OCI-LY7 (cell line): ENCODE measurements at regions not wholly inside any gene's neighbourhood (a gene's known extent, or its start where the extent isn't known, plus 50 kb on each side); places are given as distances from the start of the nearest gene placed in this dataset.
"Not testable (repeated sequence)": the region's sequence is repeated elsewhere in the genome, so short reads cannot be mapped to it uniquely, and the experiment has no call there.

ENCODE experiments used
- BruUV-seq: library from RNA; stranded (reverse); fragments of 400-500 nt; replicated peaks from 2 replicates; lab custom pipeline; 2021; lab: Mats Ljungman, UMichigan
- CTCF ChIA-PET: fragments of 300-600 bp; sonication (Branson Sonifier 250); formaldehyde crosslinking; loops from one replicate; lab custom pipeline; 2022; ENCODE audit warnings: antibody characterized with exemption; ENCODE audit not compliant: unreplicated experiment; lab: Charles Lee
- POLR2A ChIA-PET: fragments of 300-600 bp; sonication (Branson Sonifier 250); formaldehyde crosslinking; loops from one replicate; lab custom pipeline; 2022; ENCODE audit warnings: antibody characterized with exemption; lab: Charles Lee
- DNase-seq: peaks from one replicate; pipeline ENCODE4 v3.0.0-alpha.2; 2015; ENCODE audit warnings: low spot score
- H2AFZ ChIP-seq: fragments of 200-600 bp; sonication (generic), shearing (Covaris generic); 2 replicates; pipeline ENCODE4 v1.6.1; 2014; ENCODE audit warnings: mild to moderate bottlenecking, antibody characterized with exemption, low read length, moderate library complexity
- H3K27ac ChIP-seq: fragments of 200-600 bp; sonication (generic); 2 replicates; pipeline ENCODE4 v1.5.1; 2014; ENCODE audit warnings: mixed run types, low read depth, mild to moderate bottlenecking, moderate library complexity, low read length, inconsistent platforms; ENCODE audit not compliant: poor library complexity, severe bottlenecking
- H3K36me3 ChIP-seq: fragments of 200-600 bp; sonication (generic); 2 replicates; pipeline ENCODE4 v1.6.1; 2014; ENCODE audit warnings: mild to moderate bottlenecking, antibody characterized with exemption, low read length, moderate library complexity, mixed read lengths; ENCODE audit not compliant: insufficient read depth
- H3K4me1 ChIP-seq: fragments of 200-600 bp; sonication (generic); 2 replicates; pipeline ENCODE4 v1.5.1; 2014; ENCODE audit warnings: mild to moderate bottlenecking, low read length; ENCODE audit not compliant: insufficient read depth, poor library complexity, severe bottlenecking
- H3K4me2 ChIP-seq: fragments of 200-600 bp; sonication (generic); 2 replicates; pipeline ENCODE4 v1.6.1; 2014; ENCODE audit warnings: mild to moderate bottlenecking, low read length
- H3K4me3 ChIP-seq: fragments of 200-600 bp; sonication (generic); 2 replicates; pipeline ENCODE4 v1.5.1; 2014; ENCODE audit warnings: mild to moderate bottlenecking, low read depth, low read length; ENCODE audit not compliant: poor library complexity, severe bottlenecking
- H3K79me2 ChIP-seq: fragments of 200-600 bp; sonication (generic); 2 replicates; pipeline ENCODE4 v1.6.1; 2016; ENCODE audit warnings: low read depth, mild to moderate bottlenecking, low read length, moderate library complexity, mixed read lengths; ENCODE audit not compliant: insufficient read depth
- H3K9me2 ChIP-seq: fragments of 200-600 bp; sonication (generic); 2 replicates; pipeline ENCODE4 v1.6.1; 2016; ENCODE audit warnings: mild to moderate bottlenecking, low read length, mixed read lengths; ENCODE audit not compliant: insufficient read depth
- H3K9me3 ChIP-seq: fragments of 200-600 bp; sonication (generic); 2 replicates; pipeline ENCODE4 v1.6.1; 2014; ENCODE audit warnings: mild to moderate bottlenecking, mixed run types, low read length, mixed read lengths
- H4K20me1 ChIP-seq: fragments of 200-600 bp; sonication (generic); 2 replicates; pipeline ENCODE4 v1.6.1; 2014; ENCODE audit warnings: mild to moderate bottlenecking, antibody characterized with exemption, low read length, moderate library complexity, mixed read lengths; ENCODE audit not compliant: insufficient read depth
- EZH2phosphoT487 ChIP-seq: fragments of 200-600 bp; sonication (generic); IDR thresholded peaks from 2 replicates; pipeline ENCODE4 v1.6.1; 2018; ENCODE audit warnings: low read depth, borderline replicate concordance, mild to moderate bottlenecking, mixed run types, antibody characterized with exemption, low read length, moderate library complexity, mixed read lengths
- intact Hi-C: fragments of 100-400 bp; cut with micrococcal nuclease; formaldehyde crosslinking; loops from one replicate; pipeline ENCODE4 v1.10.0; 2022; ENCODE audit not compliant: unreplicated experiment
- TF ChIP-seq, protein P1 (sequence below): fragments of 200-600 bp; sonication (generic); conservative IDR thresholded peaks from 2 replicates; pipeline ENCODE4 v1.5.1; 2014; ENCODE audit warnings: mild to moderate bottlenecking, antibody characterized with exemption, low read length, moderate library complexity, mixed read lengths

- intact Hi-C loops, result no loop called here
- Histone ChIP-seq H3K27ac (no peak overlapping the region), H3K79me2 (no peaks in the 10 kb centered on the region), H4K20me1 (no peaks in the 10 kb centered on the region), H3K36me3 (no peaks in the 10 kb centered on the region), H3K9me2 (no peaks in the 10 kb centered on the region), H3K4me3 (no peak overlapping the region), H2AFZ (no peak overlapping the region), H3K9me3 (no peaks in the 10 kb centered on the region), H3K4me1 (no peaks in the 10 kb centered on the region), H3K4me2 (no peak overlapping the region)
- TF ChIP-seq, protein P1, sequence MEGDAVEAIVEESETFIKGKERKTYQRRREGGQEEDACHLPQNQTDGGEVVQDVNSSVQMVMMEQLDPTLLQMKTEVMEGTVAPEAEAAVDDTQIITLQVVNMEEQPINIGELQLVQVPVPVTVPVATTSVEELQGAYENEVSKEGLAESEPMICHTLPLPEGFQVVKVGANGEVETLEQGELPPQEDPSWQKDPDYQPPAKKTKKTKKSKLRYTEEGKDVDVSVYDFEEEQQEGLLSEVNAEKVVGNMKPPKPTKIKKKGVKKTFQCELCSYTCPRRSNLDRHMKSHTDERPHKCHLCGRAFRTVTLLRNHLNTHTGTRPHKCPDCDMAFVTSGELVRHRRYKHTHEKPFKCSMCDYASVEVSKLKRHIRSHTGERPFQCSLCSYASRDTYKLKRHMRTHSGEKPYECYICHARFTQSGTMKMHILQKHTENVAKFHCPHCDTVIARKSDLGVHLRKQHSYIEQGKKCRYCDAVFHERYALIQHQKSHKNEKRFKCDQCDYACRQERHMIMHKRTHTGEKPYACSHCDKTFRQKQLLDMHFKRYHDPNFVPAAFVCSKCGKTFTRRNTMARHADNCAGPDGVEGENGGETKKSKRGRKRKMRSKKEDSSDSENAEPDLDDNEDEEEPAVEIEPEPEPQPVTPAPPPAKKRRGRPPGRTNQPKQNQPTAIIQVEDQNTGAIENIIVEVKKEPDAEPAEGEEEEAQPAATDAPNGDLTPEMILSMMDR, result no peak
- no peak for TF ChIP-seq EZH2phosphoT487
- no peak for DNase-seq
- POLR2A ChIA-PET, result no interaction called here
- CTCF ChIA-PET, result no interaction called here
- BruUV-seq, result no TSS peak
Observed at GRCh38 chr22:11253000-11253511, 4274.9 kb upstream of the OR11H1 start.

- H2AFZ ChIP-seq, CTCF ChIA-PET, H3K79me2 ChIP-seq, H3K9me3 ChIP-seq, H4K20me1 ChIP-seq, BruUV-seq, H3K36me3 ChIP-seq, H3K4me3 ChIP-seq, H3K9me2 ChIP-seq, DNase-seq, POLR2A ChIA-PET, H3K4me1 ChIP-seq, H3K4me2 ChIP-seq, intact Hi-C loops, H3K27ac ChIP-seq: not testable (repeated sequence)
Observed at GRCh38 chr22:11270981-11271380, 4257.0 kb upstream of the OR11H1 start.

GRCh38 chr22:11285116-11285838 is 4242.7 kb upstream of the OR11H1 start:
- H3K4me2 ChIP-seq, H3K9me2 ChIP-seq, H4K20me1 ChIP-seq, H3K27ac ChIP-seq, H3K4me1 ChIP-seq, H3K9me3 ChIP-seq, H3K4me3 ChIP-seq, H2AFZ ChIP-seq, DNase-seq, H3K79me2 ChIP-seq, POLR2A ChIA-PET, intact Hi-C loops, H3K36me3 ChIP-seq, CTCF ChIA-PET, BruUV-seq: not testable (repeated sequence)
- TF ChIP-seq, protein P1, result peak; percentile 56

DNA sequence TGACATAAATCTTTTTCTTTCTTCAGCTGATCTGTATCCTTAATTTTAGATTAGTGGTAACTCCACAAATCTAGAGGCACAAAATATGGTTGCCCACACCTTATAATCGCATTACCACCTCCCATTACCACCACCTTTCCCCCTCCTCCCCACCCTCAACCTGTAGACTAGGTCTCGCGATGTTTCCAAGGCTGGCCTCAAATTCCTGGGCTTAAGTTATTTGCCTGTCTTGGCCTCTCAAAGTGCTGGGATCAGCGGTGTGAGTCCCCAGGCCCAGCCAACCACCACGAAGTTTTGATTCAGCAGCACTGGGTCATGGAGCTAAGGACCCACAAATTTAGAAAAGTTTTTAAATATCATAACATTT is 4242.2 kb upstream of the OR11H1 start:
- DNase-seq, H3K36me3 ChIP-seq, H2AFZ ChIP-seq, BruUV-seq, H3K79me2 ChIP-seq, POLR2A ChIA-PET, H3K4me3 ChIP-seq, H3K9me3 ChIP-seq, H3K4me1 ChIP-seq, CTCF ChIA-PET, H4K20me1 ChIP-seq, H3K27ac ChIP-seq, H3K4me2 ChIP-seq, H3K9me2 ChIP-seq, intact Hi-C loops: not testable (repeated sequence)

- DNase-seq, POLR2A ChIA-PET, H3K4me1 ChIP-seq, H3K79me2 ChIP-seq, CTCF ChIA-PET, BruUV-seq, H3K4me3 ChIP-seq, H3K9me3 ChIP-seq, H3K27ac ChIP-seq, H3K4me2 ChIP-seq, H3K9me2 ChIP-seq, H4K20me1 ChIP-seq, intact Hi-C loops, H2AFZ ChIP-seq, H3K36me3 ChIP-seq: not testable (repeated sequence)
Observed at GRCh38 chr22:11288246-11289220, 4239.5 kb upstream of the OR11H1 start.
